Adipocyte (in vitro differentiated cells): ENCODE measurements at regions not wholly inside any gene's neighbourhood (a gene's known extent, or its start where the extent isn't known, plus 50 kb on each side); places are given as distances from the start of the nearest gene placed in this dataset.
"Not testable (repeated sequence)": the region's sequence is repeated elsewhere in the genome, so short reads cannot be mapped to it uniquely, and the experiment has no call there.

Experiments
- DNase-seq: peaks from one replicate; pipeline ENCODE4 v3.0.0-alpha.2; 2015; ENCODE audit warnings: low read depth
- H3K27me3 ChIP-seq: replicated peaks from 2 replicates; pipeline ENCODE4 v1.7.0; 2013; ENCODE audit warnings: mild to moderate bottlenecking, low read length, moderate library complexity; ENCODE audit not compliant: control insufficient read depth, insufficient read depth
- H3K36me3 ChIP-seq: 2 replicates; pipeline ENCODE4 v1.7.0; 2013; ENCODE audit warnings: low read length, mild to moderate bottlenecking, moderate library complexity; ENCODE audit not compliant: control insufficient read depth, insufficient read depth, severe bottlenecking
- H3K4me1 ChIP-seq: 2 replicates; pipeline ENCODE4 v1.7.0; 2013; ENCODE audit warnings: mild to moderate bottlenecking, low read length, moderate library complexity; ENCODE audit not compliant: control insufficient read depth, insufficient read depth
- H3K4me3 ChIP-seq: 2 replicates; pipeline ENCODE4 v1.7.0; 2013; ENCODE audit warnings: mild to moderate bottlenecking, low read length, moderate library complexity
- H3K9ac ChIP-seq: 2 replicates; pipeline ENCODE4 v1.7.0; 2013; ENCODE audit warnings: mild to moderate bottlenecking, low read length, moderate library complexity
- H3K9me3 ChIP-seq: 2 replicates; pipeline ENCODE4 v1.7.0; 2013; ENCODE audit warnings: mild to moderate bottlenecking, low read length, moderate library complexity; ENCODE audit not compliant: control insufficient read depth

GRCh38 chr2:155630760-155631159, 701.8 kb downstream of the NR4A2 start:
- H3K4me3 ChIP-seq: no peak overlapping the region
- no peak overlapping the region for H3K9ac ChIP-seq
- H3K9me3 ChIP-seq: no peaks in the 10 kb centered on the region
- no peaks in the 10 kb centered on the region for H3K27me3 ChIP-seq
- no peak for DNase-seq
- no peaks in the 10 kb centered on the region for H3K4me1 ChIP-seq
- no peaks in the 10 kb centered on the region for H3K36me3 ChIP-seq

GRCh38 chr2:155622443-155622842, 710.1 kb downstream of the NR4A2 start:
- Histone ChIP-seq H3K27me3 (no peaks in the 10 kb centered on the region), H3K9ac (no peak overlapping the region), H3K36me3 (no peaks in the 10 kb centered on the region), H3K4me1 (no peaks in the 10 kb centered on the region), H3K9me3 (no peaks in the 10 kb centered on the region), H3K4me3 (no peak overlapping the region)
- no peak for DNase-seq

- Histone ChIP-seq H3K9ac (no peak overlapping the region), H3K4me3 (no peak overlapping the region), H3K27me3 (no peaks in the 10 kb centered on the region), H3K9me3 (peaks cover 9% of the 10 kb centered on the region), H3K4me1 (no peaks in the 10 kb centered on the region), H3K36me3 (no peaks in the 10 kb centered on the region)
- no peak for DNase-seq
These were observed 731.4 kb downstream of the NR4A2 start for GRCh38 chr2:155600914-155601760.

GRCh38 chr2:155600296-155600695, 732.2 kb downstream of the NR4A2 start:
- Histone ChIP-seq H3K36me3 (no peaks in the 10 kb centered on the region), H3K4me1 (no peaks in the 10 kb centered on the region), H3K9ac (no peak overlapping the region), H3K27me3 (no peaks in the 10 kb centered on the region), H3K9me3 (peaks cover 9% of the 10 kb centered on the region), H3K4me3 (no peak overlapping the region)
- no peak for DNase-seq

- Histone ChIP-seq H3K36me3 (no peaks in the 10 kb centered on the region), H3K9ac (no peak overlapping the region), H3K4me3 (no peak overlapping the region)
These were observed 732.7 kb downstream of the NR4A2 start for GRCh38 chr2:155599834-155600233.

GRCh38 chr2:155583674-155584195, 748.8 kb downstream of the NR4A2 start:
- Histone ChIP-seq H3K36me3 (no peaks in the 10 kb centered on the region), H3K27me3 (no peaks in the 10 kb centered on the region), H3K9me3 (peaks cover 17% of the 10 kb centered on the region), H3K4me3 (no peak overlapping the region), H3K4me1 (no peaks in the 10 kb centered on the region), H3K9ac (no peak overlapping the region)
- no peak for DNase-seq

More at GRCh38 chr2:155599834-155600233, 732.7 kb downstream of the NR4A2 start:
- no peaks in the 10 kb centered on the region for H3K4me1 ChIP-seq
- H3K27me3 ChIP-seq: no peaks in the 10 kb centered on the region
- H3K9me3 ChIP-seq: peaks cover 8% of the 10 kb centered on the region
- no peak for DNase-seq

- Histone ChIP-seq H3K4me1 (no peaks in the 10 kb centered on the region), H3K36me3 (no peaks in the 10 kb centered on the region), H3K4me3 (no peak overlapping the region), H3K9ac (no peak overlapping the region), H3K9me3 (no peaks in the 10 kb centered on the region), H3K27me3 (no peaks in the 10 kb centered on the region)
- DNase-seq: no peak
These were observed 757.6 kb downstream of the NR4A2 start for GRCh38 chr2:155574941-155575340.

- DNase-seq: no peak
- no peaks in the 10 kb centered on the region for H3K4me1 ChIP-seq
- no peaks in the 10 kb centered on the region for H3K36me3 ChIP-seq
- H3K9me3 ChIP-seq: no peaks in the 10 kb centered on the region
- H3K27me3 ChIP-seq: no peaks in the 10 kb centered on the region
- H3K9ac ChIP-seq: no peak overlapping the region
- peak overlapping the region; percentile 77 for H3K4me3 ChIP-seq
These were observed 785.0 kb downstream of the NR4A2 start for GRCh38 chr2:155547571-155547970.

- Histone ChIP-seq H3K9ac (no peak overlapping the region), H3K9me3 (no peaks in the 10 kb centered on the region), H3K4me1 (no peaks in the 10 kb centered on the region), H3K36me3 (no peaks in the 10 kb centered on the region), H3K27me3 (no peaks in the 10 kb centered on the region), H3K4me3 (peak overlapping the region; percentile 77)
- DNase-seq: no peak
These were observed 785.6 kb downstream of the NR4A2 start for GRCh38 chr2:155546721-155547555.

GRCh38 chr2:155539028-155539427, 793.5 kb downstream of the NR4A2 start:
- not testable (repeated sequence) for H3K36me3 ChIP-seq, H3K4me1 ChIP-seq, H3K27me3 ChIP-seq, H3K9ac ChIP-seq, H3K4me3 ChIP-seq, DNase-seq
- H3K9me3 ChIP-seq: peaks cover 17% of the 10 kb centered on the region

GRCh38 chr2:155528034-155528433, 804.5 kb downstream of the NR4A2 start:
- H3K27me3 ChIP-seq: no peaks in the 10 kb centered on the region
- no peaks in the 10 kb centered on the region for H3K36me3 ChIP-seq
- H3K4me3 ChIP-seq: no peak overlapping the region
- DNase-seq: no peak
- no peaks in the 10 kb centered on the region for H3K9me3 ChIP-seq
- H3K4me1 ChIP-seq: no peaks in the 10 kb centered on the region
- no peak overlapping the region for H3K9ac ChIP-seq
